MCF 10A (cell line): ENCODE measurements at regions not wholly inside any gene's neighbourhood (a gene's known extent, or its start where the extent isn't known, plus 50 kb on each side); places are given as distances from the start of the nearest gene placed in this dataset.

ENCODE experiments used
- BruUV-seq: library from RNA; stranded (reverse); fragments of 400-500 nt; replicated peaks from 2 replicates; lab custom pipeline; 2021; lab: Mats Ljungman, UMichigan
- CTCF ChIA-PET: fragments of 300-600 bp; sonication (Branson Sonifier 250); formaldehyde crosslinking; extraction: SDS; loops from one replicate; lab custom pipeline; 2021; ENCODE audit warnings: antibody characterized with exemption, inconsistent platforms; lab: Yijun Ruan, JAX
- POLR2A ChIA-PET: fragments of 300-600, 350-650 bp; sonication (Branson Sonifier 250); formaldehyde crosslinking; extraction: SDS; loops from one replicate; lab custom pipeline; 2020; ENCODE audit warnings: antibody characterized with exemption, inconsistent platforms; lab: Yijun Ruan, JAX
- DNase-seq: peaks from one replicate; pipeline ENCODE4 v3.0.0-alpha.2; 2018; ENCODE audit not compliant: unreplicated experiment
- H3K27ac Mint-ChIP-seq: one replicate; pipeline ENCODE4 v1.8.0; 2022; ENCODE audit warnings: mild to moderate bottlenecking, low read depth, mixed read lengths; ENCODE audit not compliant: unreplicated experiment
- H3K27me3 Mint-ChIP-seq: one replicate; pipeline ENCODE4 v1.8.0; 2022; ENCODE audit warnings: mixed read lengths; ENCODE audit not compliant: insufficient read depth, unreplicated experiment
- H3K36me3 Mint-ChIP-seq: one replicate; pipeline ENCODE4 v1.8.0; 2022; ENCODE audit warnings: mild to moderate bottlenecking, moderate library complexity, mixed read lengths; ENCODE audit not compliant: insufficient read depth, unreplicated experiment
- H3K4me1 Mint-ChIP-seq: one replicate; pipeline ENCODE4 v1.8.0; 2022; ENCODE audit warnings: mixed read lengths; ENCODE audit not compliant: insufficient read depth, unreplicated experiment
- H3K4me3 Mint-ChIP-seq: one replicate; pipeline ENCODE4 v1.8.0; 2022; ENCODE audit warnings: mild to moderate bottlenecking, moderate library complexity, mixed read lengths; ENCODE audit not compliant: unreplicated experiment
- H3K9me3 Mint-ChIP-seq: one replicate; pipeline ENCODE4 v1.8.0; 2022; ENCODE audit warnings: mixed read lengths; ENCODE audit not compliant: unreplicated experiment
- CTCF ChIP-seq: fragments of 200-600 bp; IDR thresholded peaks from one replicate; pipeline ENCODE4 v1.8.0; 2022; ENCODE audit warnings: antibody characterized with exemption, mild to moderate bottlenecking; ENCODE audit not compliant: unreplicated experiment
- intact Hi-C: fragments of 100-400 bp; cut with micrococcal nuclease; formaldehyde crosslinking; loops from 2 replicates; pipeline ENCODE4 v1.14.1; 2022

GRCh38 chr3:157607826-157608405 is 104.7 kb upstream of the VEPH1 start:
- H3K27me3 Mint-ChIP-seq = no peaks in the 10 kb centered on the region
- TF ChIP-seq CTCF = no peak
- H3K9me3 Mint-ChIP-seq = no peaks in the 10 kb centered on the region
- intact Hi-C loops = loop anchor here (10.0 kb wide), 1 partner anchor 1177 kb away; no protein-coding TSS in a partner anchor
- H3K27ac Mint-ChIP-seq = no peak overlapping the region
- no TSS peak for BruUV-seq
- POLR2A ChIA-PET = no interaction called here
- H3K4me3 Mint-ChIP-seq = no peak overlapping the region
- H3K36me3 Mint-ChIP-seq = no peaks in the 10 kb centered on the region
- CTCF ChIA-PET = interaction anchor here (0.5 to 7.4 kb wide), 18 partner anchors 10 to 950 kb away, joined by 3 to 69 read pairs (median 4); no protein-coding TSS in a partner anchor
- no peak for DNase-seq
- H3K4me1 Mint-ChIP-seq = no peaks in the 10 kb centered on the region

GRCh38 chr3:157606852-157607197 is 103.6 kb upstream of the VEPH1 start:
- POLR2A ChIA-PET = interaction anchor here (0.7 to 0.9 kb wide), 2 partner anchors 16 to 47 kb away, joined by 3 read pairs; no protein-coding TSS in a partner anchor
- no peak for TF ChIP-seq CTCF
- H3K27me3 Mint-ChIP-seq = no peaks in the 10 kb centered on the region
- no peak overlapping the region for H3K4me3 Mint-ChIP-seq
- intact Hi-C loops = loop anchor here (1.0 to 10.0 kb wide), 3 partner anchors 827 to 1178 kb away; no protein-coding TSS in a partner anchor
- no peaks in the 10 kb centered on the region for H3K9me3 Mint-ChIP-seq
- CTCF ChIA-PET = interaction anchor here (0.5 to 7.4 kb wide), 49 partner anchors 9 to 940 kb away, joined by 3 to 69 read pairs (median 4); no protein-coding TSS in a partner anchor
- no peaks in the 10 kb centered on the region for H3K4me1 Mint-ChIP-seq
- H3K27ac Mint-ChIP-seq = no peak overlapping the region
- no peak for DNase-seq
- H3K36me3 Mint-ChIP-seq = no peaks in the 10 kb centered on the region
- no TSS peak for BruUV-seq

- no TSS peak for BruUV-seq
- H3K36me3 Mint-ChIP-seq = no peaks in the 10 kb centered on the region
- ChIA-PET CTCF (interaction anchor here (0.5 to 7.4 kb wide), 50 partner anchors 10 to 938 kb away, joined by 3 to 69 read pairs (median 4); no protein-coding TSS in a partner anchor), POLR2A (interaction anchor here (0.7 to 0.9 kb wide), 3 partner anchors 16 to 48 kb away, joined by 3 read pairs; no protein-coding TSS in a partner anchor)
- H3K27ac Mint-ChIP-seq = no peak overlapping the region
- H3K4me3 Mint-ChIP-seq = no peak overlapping the region
- no peaks in the 10 kb centered on the region for H3K9me3 Mint-ChIP-seq
- TF ChIP-seq CTCF = peak; percentile 83
- H3K27me3 Mint-ChIP-seq = no peaks in the 10 kb centered on the region
- intact Hi-C loops = loop anchor here (1.0 to 10.0 kb wide), 3 partner anchors 828 to 1179 kb away; no protein-coding TSS in a partner anchor
- H3K4me1 Mint-ChIP-seq = no peaks in the 10 kb centered on the region
- peak; percentile 65 for DNase-seq
Observed at GRCh38 chr3:157606011-157606851, 103.0 kb upstream of the VEPH1 start.

- Mint-ChIP-seq H3K27ac (no peak overlapping the region), H3K36me3 (no peaks in the 10 kb centered on the region), H3K27me3 (no peaks in the 10 kb centered on the region), H3K9me3 (no peaks in the 10 kb centered on the region), H3K4me1 (no peaks in the 10 kb centered on the region), H3K4me3 (no peak overlapping the region)
- no peak for DNase-seq
- POLR2A ChIA-PET = interaction anchor here (0.7 to 0.8 kb wide), 3 partner anchors 26 to 513 kb away, joined by 3 read pairs; no protein-coding TSS in a partner anchor
- intact Hi-C loops = loop anchor here (10.0 kb wide), 1 partner anchor 1179 kb away; no protein-coding TSS in a partner anchor
- CTCF ChIA-PET = interaction anchor here (0.6 to 7.4 kb wide), 20 partner anchors 9 to 939 kb away, joined by 3 to 69 read pairs (median 5); no protein-coding TSS in a partner anchor
- no peak for TF ChIP-seq CTCF
- no TSS peak for BruUV-seq
Observed at GRCh38 chr3:157605356-157605755, 102.1 kb upstream of the VEPH1 start.
